DMS 273 (cell line): ENCODE measurements at regions not wholly inside any gene's neighbourhood (a gene's known extent, or its start where the extent isn't known, plus 50 kb on each side); places are given as distances from the start of the nearest gene placed in this dataset.
"Not testable (repeated sequence)": the region's sequence is repeated elsewhere in the genome, so short reads cannot be mapped to it uniquely, and the experiment has no call there.

Experiments
- DNase-seq: peaks from one replicate; lab custom pipeline; 2025; ENCODE audit not compliant: unreplicated experiment; lab: John Stamatoyannopoulos, UW

GRCh38 chrX:85808217-85808616 is 239.1 kb downstream of the CHM start:
- DNase-seq: no peak

- DNase-seq: not testable (repeated sequence)
Observed at GRCh38 chrX:85772391-85772790, 275.0 kb downstream of the CHM start.

GRCh38 chrX:85765651-85766050 is 281.7 kb downstream of the CHM start:
- DNase-seq: no peak

GRCh38 chrX:85723025-85723424 is 324.3 kb downstream of the CHM start:
- not testable (repeated sequence) for DNase-seq

- DNase-seq: not testable (repeated sequence)
Observed at GRCh38 chrX:85703233-85703632, 323.8 kb upstream of the POF1B start.

GRCh38 chrX:85698921-85699320 is 319.5 kb upstream of the POF1B start:
- no peak for DNase-seq

GRCh38 chrX:85685843-85686242 is 306.4 kb upstream of the POF1B start:
- DNase-seq: no peak

GRCh38 chrX:85666471-85666870 is 287.0 kb upstream of the POF1B start:
- DNase-seq: no peak

- not testable (repeated sequence) for DNase-seq
Observed at GRCh38 chrX:85663970-85664369, 284.5 kb upstream of the POF1B start.

- DNase-seq: no peak
Observed at GRCh38 chrX:85630901-85631300, 251.4 kb upstream of the POF1B start.

GRCh38 chrX:85627363-85627762 is 247.9 kb upstream of the POF1B start:
- DNase-seq: peak; percentile 56

- no peak for DNase-seq
Observed at GRCh38 chrX:85622635-85623034, 243.2 kb upstream of the POF1B start.

- DNase-seq: peak; percentile 13
Observed at GRCh38 chrX:85620466-85620865, 241.0 kb upstream of the POF1B start.

- no peak for DNase-seq
Observed at GRCh38 chrX:85619962-85620361, 240.5 kb upstream of the POF1B start.

GRCh38 chrX:85611926-85612325 is 232.5 kb upstream of the POF1B start:
- peak; percentile 53 for DNase-seq

- DNase-seq: no peak
Observed at GRCh38 chrX:85592980-85593379, 213.5 kb upstream of the POF1B start.

- no peak for DNase-seq
Observed at GRCh38 chrX:85591536-85591935, 212.1 kb upstream of the POF1B start.

GRCh38 chrX:85590638-85591037 is 211.2 kb upstream of the POF1B start:
- DNase-seq: no peak

GRCh38 chrX:85573801-85574200 is 194.3 kb upstream of the POF1B start:
- DNase-seq: no peak

- no peak for DNase-seq
Observed at GRCh38 chrX:85570496-85570895, 191.0 kb upstream of the POF1B start.

GRCh38 chrX:85569686-85570085 is 190.2 kb upstream of the POF1B start:
- no peak for DNase-seq

- DNase-seq: no peak
Observed at GRCh38 chrX:85569096-85569495, 189.6 kb upstream of the POF1B start.

GRCh38 chrX:85561231-85561630 is 181.8 kb upstream of the POF1B start:
- no peak for DNase-seq

- DNase-seq: peak; percentile 25
Observed at GRCh38 chrX:85544609-85545008, 165.1 kb upstream of the POF1B start.
